GM19035 (cell line): ENCODE measurements at regions not wholly inside any gene's neighbourhood (a gene's known extent, or its start where the extent isn't known, plus 50 kb on each side); places are given as distances from the start of the nearest gene placed in this dataset.

Experiments used
- ATAC-seq: cut with Tn5 transposase; IDR thresholded peaks from one replicate; pipeline ENCODE4 v1.9.1; 2021; ENCODE audit not compliant: unreplicated experiment

DNA sequence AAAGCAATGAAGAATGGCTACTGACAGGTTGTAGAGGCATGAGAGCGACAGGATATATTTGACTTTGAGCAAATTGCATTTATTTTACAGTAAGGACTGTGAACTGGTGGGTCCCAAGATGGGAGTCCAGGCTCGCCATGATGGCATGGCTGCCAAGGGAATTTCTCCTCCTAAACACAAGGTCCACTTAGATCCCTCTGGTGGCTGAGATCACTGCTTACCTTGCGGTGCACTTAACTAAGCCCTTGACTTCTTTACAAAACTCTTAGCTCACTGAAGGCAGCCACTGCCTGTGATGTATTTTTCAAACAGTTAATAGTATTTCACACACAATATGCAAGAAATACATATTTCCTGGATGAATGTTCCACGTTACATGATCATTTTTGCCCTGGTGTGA lies 50.3 kb upstream of the SORBS2 start:
- no peak for ATAC-seq

DNA sequence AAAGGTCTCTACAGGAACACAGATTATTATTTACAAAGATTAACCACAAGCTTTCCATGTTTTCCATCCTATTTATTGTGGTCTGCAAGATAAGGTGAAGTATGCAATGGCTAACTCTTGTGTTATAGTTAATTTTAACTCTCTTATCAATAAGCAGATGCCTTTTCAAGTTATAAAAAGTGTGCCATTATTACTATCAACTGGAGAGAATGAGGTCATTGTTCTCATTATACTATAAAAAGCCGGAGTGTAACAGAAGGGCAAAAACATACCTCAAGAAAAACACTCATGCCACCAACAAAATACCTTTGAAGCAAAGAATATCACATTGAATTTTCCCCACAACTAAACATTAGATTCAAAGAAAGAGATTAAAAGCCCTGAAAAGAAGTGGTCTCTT lies 52.0 kb upstream of the SORBS2 start:
- ATAC-seq, result no peak

DNA sequence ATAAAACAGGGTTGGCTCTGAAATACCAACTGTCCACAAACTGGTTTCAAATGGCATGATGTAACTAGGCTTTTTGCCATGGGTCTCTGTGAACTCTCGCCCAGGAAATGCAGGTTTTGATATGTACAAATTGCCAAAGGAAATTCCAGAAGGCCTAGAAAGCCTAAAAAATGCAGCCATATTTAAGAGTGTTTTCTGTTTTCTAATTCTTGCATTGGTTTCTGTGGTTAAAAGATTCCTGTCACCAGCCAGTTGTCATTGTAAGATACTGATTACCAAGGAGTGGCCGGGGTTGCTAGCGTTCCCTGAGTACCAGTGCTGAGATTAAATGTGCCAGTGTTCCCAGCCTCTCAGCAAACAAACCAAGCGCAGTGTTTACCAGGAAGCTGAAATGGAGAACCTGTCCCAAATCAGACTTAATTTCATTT lies 53.9 kb upstream of the SORBS2 start:
- no peak for ATAC-seq

DNA sequence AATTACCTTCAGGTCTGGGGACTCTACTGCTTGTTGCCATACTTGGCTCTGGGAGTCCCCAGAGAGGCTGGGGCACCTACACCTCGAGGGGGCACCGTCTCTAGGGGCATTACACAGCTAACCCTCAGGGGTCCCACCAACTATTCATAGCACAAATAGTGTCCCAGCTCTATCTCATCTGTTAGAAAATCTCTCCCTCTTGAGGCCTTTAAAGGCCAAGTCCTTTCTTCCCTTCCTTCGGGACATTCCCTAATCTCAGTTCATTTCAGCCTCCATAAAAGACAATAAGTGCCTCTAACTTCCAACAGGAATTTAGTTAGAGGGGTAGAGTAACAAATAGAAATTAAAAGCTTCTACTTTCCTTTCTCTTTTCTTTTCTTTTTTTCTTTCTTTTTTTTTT lies 55.8 kb upstream of the SORBS2 start:
- no peak for ATAC-seq

DNA sequence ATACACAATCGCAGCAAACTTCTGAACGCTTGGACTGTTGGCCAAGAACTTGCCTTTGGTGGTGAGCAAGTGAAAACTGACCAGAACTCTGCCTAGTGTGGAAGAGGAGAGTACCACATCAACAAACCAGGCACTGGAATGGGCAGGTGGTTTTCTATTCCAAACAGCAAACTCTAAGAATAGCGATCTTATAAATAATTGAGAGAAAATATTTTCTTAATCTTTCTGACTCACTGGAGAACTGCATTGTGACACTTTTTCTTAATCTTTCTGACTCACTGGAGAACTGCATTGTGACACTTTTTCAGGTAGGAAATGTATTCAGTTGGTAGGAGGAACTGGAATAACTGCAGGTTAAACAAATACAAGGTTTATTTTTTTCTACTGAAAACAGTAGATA lies 57.0 kb upstream of the SORBS2 start:
- ATAC-seq, result no peak

DNA sequence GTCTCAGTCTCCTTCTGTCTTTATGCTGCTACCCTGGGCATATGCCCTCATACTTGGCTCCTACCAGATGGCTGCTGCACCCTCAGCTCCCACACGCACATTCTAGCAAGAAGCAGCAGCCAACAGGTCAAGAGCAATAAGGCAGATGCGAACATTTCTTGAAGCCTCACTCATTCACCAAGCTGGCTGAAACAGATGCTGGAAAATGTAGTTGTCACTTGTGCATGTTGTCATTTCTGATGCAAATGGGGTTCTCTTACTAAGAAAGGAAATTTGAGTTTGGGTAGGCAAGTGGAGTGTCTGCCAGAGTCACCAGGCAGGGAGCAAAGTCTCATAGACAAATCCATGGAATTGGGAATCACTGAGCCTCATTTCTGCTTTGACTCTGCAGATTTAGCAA lies 57.4 kb upstream of the SORBS2 start:
- no peak for ATAC-seq

DNA sequence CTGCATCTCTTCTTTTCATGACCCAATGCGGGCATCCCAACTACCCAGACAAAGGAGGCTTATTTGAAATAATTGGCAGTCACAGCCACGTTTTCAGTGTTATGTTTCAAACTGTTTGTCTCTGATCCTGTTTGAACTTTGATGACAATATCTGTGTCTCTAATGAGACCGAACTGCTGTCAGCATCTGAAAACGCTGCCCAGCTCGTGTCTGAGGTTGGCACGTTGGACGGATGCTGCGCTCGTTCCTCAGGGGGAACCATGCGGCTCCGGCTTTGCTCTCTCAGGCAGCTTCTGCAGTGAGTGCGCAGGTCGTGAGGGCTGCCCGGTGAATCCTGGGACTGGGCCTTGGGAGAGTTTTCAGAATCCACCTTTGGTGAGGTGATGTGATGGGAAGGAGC lies 58.4 kb upstream of the SORBS2 start:
- ATAC-seq, result no peak

DNA sequence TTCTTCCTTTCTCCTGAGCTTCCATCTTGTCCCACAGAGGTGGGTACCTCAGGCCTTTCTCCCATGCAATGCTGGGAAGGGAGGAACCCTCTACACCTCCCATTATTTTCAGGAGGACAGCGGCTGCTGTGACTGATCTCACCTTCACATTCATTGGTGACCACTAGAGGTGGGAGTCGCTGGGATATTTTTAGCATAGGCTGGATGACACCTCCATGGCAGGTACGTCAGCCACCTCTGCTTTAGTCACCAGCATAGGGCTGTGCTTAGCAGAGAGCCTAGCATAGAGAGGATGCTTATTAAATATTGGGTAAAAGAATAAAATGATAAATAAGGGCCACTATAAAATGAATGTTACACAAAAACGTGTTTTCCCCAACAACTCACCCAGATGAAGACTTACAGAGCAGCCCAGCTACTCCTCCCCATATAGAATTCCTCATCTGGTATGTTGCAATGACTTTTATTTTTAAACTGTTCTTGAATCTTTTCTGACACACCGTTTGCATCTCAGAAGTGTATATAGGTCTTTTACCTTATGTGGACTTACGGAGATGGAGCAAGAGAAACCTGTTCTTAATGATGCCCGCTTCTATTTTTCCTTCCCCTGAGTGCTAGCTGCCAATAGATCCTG lies 60.9 kb upstream of the SORBS2 start:
- no peak for ATAC-seq

DNA sequence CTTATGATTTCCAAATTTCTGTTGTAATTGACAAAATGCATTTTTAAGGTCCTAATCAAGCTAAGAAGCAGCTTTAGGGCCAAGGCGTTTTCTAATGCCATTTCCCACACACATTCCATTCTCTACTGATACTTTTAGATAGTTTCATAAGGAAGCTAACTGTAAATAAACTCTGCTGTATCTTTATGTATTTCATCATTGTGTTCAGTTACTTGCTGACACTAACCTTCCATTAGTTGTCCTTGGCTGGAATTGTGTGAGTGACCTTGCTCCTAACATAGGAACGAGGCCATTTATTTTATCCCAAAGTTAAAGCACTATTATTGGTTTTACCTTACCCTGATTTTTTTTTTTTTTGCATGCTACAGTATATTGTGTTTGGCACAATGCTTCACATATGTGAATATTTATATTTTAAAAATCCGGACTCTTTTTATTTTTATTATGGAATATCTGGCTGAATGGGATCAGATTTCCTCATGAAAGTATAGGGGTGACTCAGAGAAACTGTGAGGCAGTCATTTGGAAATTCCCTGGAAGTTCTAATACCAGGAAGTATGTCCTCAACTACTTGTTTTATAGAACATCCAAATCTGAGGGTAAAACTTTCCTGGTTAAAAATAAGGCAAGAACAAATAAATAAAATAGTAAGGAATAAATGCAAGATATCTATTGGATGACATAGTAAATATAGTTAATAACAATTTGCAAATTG lies 62.7 kb upstream of the SORBS2 start:
- no peak for ATAC-seq

DNA sequence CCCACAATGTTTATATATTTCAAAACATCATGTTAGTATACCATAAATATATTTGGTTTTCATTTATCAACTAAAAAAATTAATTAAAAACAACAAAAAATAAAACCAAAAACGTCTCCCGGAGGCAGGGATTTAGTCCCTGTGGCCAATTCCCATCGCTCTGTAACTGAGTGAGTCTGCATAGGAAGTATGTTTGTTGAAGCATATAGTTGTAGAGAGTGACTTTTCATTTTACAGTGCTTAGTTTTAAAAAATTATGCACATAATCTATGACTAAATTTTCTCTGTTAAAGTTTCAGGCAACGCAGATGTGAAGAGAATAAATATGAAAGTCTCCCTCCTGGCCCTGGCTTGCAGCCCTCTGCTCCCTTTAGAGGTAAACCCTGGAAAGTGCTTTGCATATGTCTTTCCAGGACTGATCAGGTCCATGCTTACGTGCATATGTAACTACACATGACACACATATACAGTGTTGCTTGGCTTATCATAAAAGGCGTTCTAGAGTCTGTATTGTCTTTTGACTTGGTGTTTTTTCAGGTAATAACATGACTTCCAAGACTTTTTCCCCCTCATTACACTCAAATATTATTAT lies 63.4 kb upstream of the SORBS2 start:
- ATAC-seq, result no peak

DNA sequence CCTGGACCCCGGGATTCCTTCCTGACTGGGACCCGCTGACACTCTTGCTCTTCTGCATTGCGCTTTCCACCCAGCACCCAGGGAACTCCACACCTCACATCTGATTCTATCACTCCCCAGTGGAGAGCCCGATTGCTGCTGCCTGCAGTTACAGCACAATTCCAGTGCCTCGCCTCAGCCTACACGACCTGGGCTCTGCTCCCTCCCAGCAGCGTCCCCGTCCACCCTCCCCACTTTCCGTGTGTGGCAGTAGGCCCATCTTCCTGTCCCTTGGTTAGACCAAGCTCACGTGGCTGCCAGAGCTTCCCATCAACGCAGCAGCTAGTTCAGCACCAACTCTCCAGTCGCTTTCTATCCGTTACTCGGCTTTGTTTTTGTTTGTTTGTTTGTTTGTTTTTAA lies 66.6 kb upstream of the SORBS2 start:
- ATAC-seq, result no peak

DNA sequence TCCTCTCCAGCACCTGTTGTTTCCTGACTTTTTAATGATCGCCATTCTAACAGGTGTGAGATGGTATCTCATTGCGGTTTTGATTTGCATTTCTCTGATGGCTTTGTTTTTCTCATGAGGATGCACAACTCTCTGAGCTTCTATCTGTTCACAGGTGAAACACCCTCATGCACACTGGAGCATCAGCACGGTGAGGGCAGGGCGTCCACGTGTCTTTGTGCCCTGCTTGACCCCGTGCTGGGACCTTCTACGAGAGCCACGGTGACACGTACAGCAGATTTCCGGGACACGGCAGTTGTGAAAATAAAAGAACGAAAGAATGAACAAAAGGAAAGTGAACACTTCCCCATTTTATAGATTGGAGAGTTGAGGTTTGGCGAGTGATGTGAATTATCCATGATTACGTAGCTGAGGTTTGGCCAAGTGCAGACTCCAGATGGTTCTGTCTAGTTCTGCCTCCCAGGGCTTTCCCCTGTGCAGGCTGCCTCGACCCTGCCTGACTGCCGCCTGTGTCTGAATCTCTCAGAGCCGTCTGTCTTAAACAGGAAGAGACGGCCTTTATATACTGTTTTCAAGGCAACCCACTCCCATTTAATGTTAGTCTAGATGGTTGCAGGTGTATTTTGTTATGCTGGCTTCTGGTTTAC lies 67.8 kb upstream of the SORBS2 start:
- ATAC-seq, result no peak

DNA sequence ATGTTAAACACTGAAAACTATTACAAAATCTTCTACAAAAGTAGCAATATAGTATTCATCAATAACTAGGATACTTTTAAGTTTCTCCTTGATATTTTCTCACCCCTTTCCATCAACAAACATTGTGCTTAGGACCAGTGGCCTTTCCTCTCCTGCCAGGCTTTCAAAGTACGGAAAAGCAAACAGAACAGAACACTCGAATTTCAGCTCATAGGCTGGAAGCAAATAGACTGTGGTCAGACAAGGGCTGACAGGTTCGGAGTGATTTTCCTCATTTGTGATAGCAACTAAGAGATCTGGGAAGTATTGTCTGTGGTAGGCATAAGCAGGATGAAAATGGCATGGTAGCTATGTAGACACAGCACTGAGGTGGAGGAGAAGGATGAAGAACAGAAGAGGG lies 68.6 kb upstream of the SORBS2 start:
- no peak for ATAC-seq

DNA sequence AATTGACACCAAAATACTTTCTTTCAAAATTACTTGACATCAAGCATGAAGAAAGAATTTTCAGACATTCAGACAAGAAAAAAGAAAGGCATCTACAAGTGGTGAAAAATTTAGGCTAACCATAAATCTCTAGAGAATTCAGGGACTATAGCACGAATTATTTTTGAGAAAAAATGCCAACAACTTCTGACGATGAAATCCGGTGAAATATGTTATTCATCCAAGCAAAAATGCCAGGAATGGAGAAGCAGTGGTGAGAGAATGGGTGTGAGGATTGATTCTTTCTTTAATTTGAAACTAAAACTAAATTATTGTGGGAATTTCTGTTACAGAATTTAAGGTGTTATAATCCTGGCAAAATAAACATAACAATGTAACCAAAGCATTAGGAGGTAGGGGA lies 69.4 kb upstream of the SORBS2 start:
- ATAC-seq, result no peak

DNA sequence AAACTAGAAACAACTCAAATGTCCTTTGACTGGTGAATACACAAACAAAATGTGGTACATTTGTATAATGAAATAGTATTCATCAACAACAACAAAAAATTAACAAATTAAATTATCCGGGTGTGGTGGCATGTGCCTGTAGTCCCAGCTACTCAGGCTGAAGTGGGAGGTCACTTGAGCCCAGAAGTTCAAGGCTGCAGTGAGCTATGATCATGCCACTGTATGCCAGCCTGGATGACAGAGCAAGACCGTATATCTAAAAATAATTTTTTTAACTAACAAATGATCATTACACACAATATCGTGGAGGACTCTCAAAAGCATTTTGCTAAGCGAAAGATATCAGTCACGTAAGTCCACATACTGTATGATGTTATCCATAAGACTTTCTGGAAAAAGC lies 71.6 kb upstream of the SORBS2 start:
- ATAC-seq, result no peak

DNA sequence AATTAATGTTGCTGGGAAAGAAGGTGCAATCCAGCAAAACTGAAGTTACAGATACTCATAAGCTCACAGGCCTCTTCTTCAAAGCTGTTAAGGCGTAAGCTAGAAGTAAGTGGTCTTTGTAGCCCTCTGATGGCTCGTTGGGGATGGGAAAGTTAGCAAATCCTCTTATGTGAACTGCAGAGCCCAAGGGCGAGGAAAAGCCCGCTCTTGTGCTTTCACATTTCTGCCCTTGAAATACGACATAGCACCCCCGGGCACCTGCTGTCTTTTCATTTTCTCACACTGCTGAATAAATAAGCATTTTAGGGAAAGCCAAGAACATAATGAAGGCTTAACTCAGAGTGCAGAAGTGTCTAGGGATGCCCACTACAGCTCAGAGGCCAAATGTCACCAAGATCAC lies 73.1 kb upstream of the SORBS2 start:
- ATAC-seq, result no peak

DNA sequence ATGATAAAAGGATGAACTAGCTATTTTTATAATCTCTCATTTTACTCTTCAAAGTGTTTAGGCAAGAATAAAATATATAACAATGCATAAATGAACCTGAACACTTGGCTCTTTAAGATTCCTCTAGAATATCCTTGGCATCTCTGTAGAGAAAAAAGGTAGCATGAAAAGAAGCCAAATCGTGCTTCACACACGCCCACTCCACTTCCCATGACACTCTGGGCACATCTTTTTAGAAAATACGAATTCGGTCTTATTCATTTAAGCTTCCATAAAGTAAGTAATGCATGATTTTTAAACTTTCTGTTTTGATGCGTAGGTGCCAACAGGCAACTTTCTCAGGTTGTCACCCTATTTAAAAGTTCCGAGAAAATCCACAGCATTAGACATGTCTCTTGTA lies 73.6 kb upstream of the SORBS2 start:
- ATAC-seq, result no peak

DNA sequence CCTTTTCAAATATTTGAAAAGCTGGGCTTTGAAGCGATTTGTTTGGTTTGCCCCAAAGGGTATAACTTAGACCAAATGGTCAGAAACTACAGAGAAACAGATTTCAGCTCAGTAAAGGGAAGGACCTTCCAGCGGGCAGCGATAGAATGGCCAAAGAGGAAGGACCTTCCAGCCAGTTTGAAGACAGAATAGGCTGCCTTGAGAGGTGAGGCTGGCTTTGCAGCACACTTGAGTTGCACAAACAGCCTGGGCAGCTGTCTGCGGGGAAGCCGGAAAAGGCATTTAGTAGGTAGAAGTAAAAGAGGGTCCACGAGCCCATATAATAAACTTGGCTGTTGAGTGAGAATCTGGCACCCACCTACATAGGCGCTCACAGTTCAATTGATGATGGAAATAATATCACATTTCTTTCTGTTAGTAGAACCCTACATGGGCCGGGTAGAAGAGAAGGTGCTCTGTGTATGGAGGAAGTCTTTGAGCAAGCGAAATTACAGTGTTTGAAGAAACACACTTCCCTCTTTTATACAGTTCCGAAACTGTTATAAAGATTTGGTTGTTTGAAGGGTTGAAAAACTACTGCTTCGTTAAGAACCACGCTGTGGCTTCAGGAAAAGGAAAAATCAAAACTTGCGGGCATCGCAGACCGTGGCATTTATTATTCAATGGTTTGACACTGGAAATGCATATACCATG lies 75.0 kb upstream of the SORBS2 start:
- ATAC-seq, result no peak

DNA sequence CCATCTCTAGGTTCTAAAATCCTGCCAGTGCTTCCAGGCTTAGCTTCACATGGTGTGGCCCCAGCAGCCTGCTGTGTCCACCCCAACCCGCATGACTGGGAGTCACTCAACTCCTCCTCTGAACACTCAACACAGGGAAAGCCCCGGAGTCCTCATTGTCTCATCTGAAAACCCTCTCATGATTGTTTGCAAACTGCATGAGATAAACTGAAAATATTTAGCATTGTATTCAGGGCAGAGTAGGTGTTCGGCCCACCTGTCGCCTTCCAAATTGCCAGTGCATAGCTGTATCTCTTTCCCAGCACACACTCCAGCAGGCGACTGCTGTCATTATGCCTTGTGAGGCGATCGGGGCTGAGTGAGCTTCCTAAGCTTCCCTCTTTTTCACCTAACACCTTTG lies 76.7 kb upstream of the SORBS2 start:
- ATAC-seq, result no peak

DNA sequence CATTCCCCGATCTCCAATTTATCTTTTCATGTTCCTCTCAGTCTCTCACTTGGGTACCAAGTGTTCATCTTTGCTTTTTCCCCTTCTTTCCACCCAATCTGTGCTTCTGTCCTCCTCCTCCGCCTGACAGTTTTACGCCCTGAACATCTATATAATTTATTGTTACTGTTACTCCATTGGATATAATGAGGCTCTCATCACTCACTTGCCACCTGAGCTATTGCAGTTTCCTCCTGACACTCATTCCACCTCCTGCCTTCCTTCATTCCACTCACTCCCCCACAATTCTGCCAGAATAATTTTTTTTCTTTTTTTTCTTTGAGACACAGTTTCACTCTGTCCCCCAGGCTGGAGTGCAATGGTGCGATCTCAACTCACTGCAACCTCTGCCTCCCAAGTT lies 77.6 kb upstream of the SORBS2 start:
- no peak for ATAC-seq

DNA sequence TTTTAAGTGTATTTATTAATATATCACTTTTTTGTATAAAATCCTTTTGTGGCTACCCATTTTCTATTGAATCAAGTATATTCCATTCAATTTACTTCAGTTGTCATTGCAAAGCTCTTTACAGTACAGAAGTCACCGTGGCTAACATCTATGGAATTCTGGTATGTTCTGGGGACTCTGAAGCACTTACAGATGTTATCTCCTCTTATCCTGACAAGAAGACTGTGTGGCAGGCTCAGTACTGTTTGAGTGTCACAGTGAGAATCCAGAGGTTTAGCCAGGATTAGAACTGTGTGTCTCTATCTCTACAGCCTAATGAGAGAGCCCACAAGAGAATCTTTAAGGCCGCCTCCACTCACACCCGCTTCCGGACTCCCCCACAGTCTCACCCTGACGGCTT lies 78.2 kb upstream of the SORBS2 start:
- ATAC-seq, result no peak

DNA sequence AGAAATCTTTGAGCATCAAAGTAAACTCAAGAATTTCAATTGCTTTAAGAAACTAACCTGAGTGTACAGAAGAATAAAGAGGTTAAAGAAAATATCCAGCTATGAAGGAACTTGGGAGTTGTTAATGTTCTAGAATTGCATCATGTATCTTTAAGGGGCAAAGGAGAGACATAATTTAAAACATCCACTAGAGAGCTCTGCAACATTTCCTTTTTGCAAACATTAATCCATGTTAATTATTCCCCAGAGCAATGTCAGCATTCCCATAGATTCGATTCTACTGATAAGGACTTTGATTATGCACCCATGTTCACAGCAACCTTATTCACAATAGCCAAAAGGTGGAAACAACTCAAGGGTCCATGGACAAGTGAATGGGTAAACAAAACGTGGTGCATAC lies 80.2 kb upstream of the SORBS2 start:
- no peak for ATAC-seq
